Umbilical cord (tissue), 1 donor: ENCODE measurements at regions not wholly inside any gene's neighbourhood (a gene's known extent, or its start where the extent isn't known, plus 50 kb on each side); places are given as distances from the start of the nearest gene placed in this dataset.
A peak's percentile ranks its signal among the peaks of the same experiment; 100 is the strongest.
"Not testable (repeated sequence)": the region's sequence is repeated elsewhere in the genome, so short reads cannot be mapped to it uniquely, and the experiment has no call there.

ENCODE experiments used
- DNase-seq: peaks from one replicate; pipeline ENCODE4 v3.0.0-alpha.2; 2015; ENCODE audit warnings: low spot score

- no peak for DNase-seq
These were observed 1093.4 kb upstream of the SLIT2 start for GRCh38 chr4:19158107-19158809.

- no peak for DNase-seq
These were observed 1094.9 kb upstream of the SLIT2 start for GRCh38 chr4:19156786-19157185.

- DNase-seq = no peak
These were observed 1096.1 kb upstream of the SLIT2 start for GRCh38 chr4:19155568-19155967.

GRCh38 chr4:19154267-19154666, 1097.4 kb upstream of the SLIT2 start:
- not testable (repeated sequence) for DNase-seq

- no peak for DNase-seq
These were observed 1099.4 kb upstream of the SLIT2 start for GRCh38 chr4:19152264-19152663.

GRCh38 chr4:19151684-19152083, 1100.0 kb upstream of the SLIT2 start:
- no peak for DNase-seq

GRCh38 chr4:19146038-19146437, 1105.7 kb upstream of the SLIT2 start:
- DNase-seq = no peak

GRCh38 chr4:19135895-19136633, 1114.5 kb upstream of the LCORL start:
- no peak for DNase-seq

GRCh38 chr4:19134685-19135084, 1113.1 kb upstream of the LCORL start:
- peak; percentile 31 for DNase-seq

- DNase-seq = no peak
These were observed 1111.8 kb upstream of the LCORL start for GRCh38 chr4:19133315-19133714.

- DNase-seq = no peak
These were observed 1109.3 kb upstream of the LCORL start for GRCh38 chr4:19130866-19131265.

- DNase-seq = no peak
These were observed 1106.6 kb upstream of the LCORL start for GRCh38 chr4:19128176-19128575.

GRCh38 chr4:19126903-19127302, 1105.3 kb upstream of the LCORL start:
- no peak for DNase-seq

GRCh38 chr4:19123681-19124080, 1102.1 kb upstream of the LCORL start:
- DNase-seq = no peak

GRCh38 chr4:19119904-19120560, 1098.5 kb upstream of the LCORL start:
- peak; percentile 13 for DNase-seq

- DNase-seq = no peak
These were observed 1095.5 kb upstream of the LCORL start for GRCh38 chr4:19117022-19117421.

GRCh38 chr4:19104176-19104575, 1082.6 kb upstream of the LCORL start:
- no peak for DNase-seq

- DNase-seq = peak; percentile 13
These were observed 1074.0 kb upstream of the LCORL start for GRCh38 chr4:19095491-19096046.

- peak; percentile 89 for DNase-seq
These were observed 1072.4 kb upstream of the LCORL start for GRCh38 chr4:19093951-19094350.

GRCh38 chr4:19092797-19093196, 1071.2 kb upstream of the LCORL start:
- DNase-seq = no peak

GRCh38 chr4:19074036-19074435, 1052.5 kb upstream of the LCORL start:
- DNase-seq = no peak

GRCh38 chr4:19063662-19064061, 1042.1 kb upstream of the LCORL start:
- no peak for DNase-seq
